SU-DHL-6 (cell line): ENCODE measurements at regions not wholly inside any gene's neighbourhood (a gene's known extent, or its start where the extent isn't known, plus 50 kb on each side); places are given as distances from the start of the nearest gene placed in this dataset.

ENCODE experiments used
- EZH2phosphoT487 ChIP-seq: fragments of 200-600 bp; sonication (generic), shearing (Covaris generic); conservative IDR thresholded peaks from 2 replicates; pipeline ENCODE4 v1.6.1; 2018; ENCODE audit warnings: mild to moderate bottlenecking, antibody characterized with exemption, low read length, moderate library complexity, mixed read lengths
- TF ChIP-seq, protein P1 (sequence below): fragments of 200-600 bp; sonication (generic); IDR thresholded peaks from one replicate; pipeline ENCODE4 v1.5.1; 2017; ENCODE audit warnings: antibody characterized with exemption, mild to moderate bottlenecking, low read length, moderate library complexity; ENCODE audit not compliant: insufficient read depth, poor library complexity, severe bottlenecking

DNA sequence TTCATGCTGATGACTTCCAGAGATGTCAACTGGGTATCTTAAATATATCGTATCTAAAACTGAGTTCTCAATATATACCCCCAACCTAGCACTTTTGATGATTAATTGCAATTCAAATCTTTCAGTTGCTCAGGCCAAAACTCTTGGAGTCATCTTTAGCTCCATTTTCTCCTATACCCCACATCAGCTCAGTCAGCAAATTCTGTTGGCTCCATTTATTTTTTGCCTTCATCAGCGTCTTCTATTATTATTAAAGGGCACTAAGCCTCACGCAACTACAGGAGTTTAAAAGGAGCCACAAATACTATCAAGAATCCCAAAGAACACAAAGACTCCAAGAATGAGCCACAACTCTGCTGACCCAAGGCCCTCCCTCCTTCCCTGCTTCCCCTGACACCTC is 134.9 kb downstream of the KCTD12 start:
- TF ChIP-seq, protein P1, sequence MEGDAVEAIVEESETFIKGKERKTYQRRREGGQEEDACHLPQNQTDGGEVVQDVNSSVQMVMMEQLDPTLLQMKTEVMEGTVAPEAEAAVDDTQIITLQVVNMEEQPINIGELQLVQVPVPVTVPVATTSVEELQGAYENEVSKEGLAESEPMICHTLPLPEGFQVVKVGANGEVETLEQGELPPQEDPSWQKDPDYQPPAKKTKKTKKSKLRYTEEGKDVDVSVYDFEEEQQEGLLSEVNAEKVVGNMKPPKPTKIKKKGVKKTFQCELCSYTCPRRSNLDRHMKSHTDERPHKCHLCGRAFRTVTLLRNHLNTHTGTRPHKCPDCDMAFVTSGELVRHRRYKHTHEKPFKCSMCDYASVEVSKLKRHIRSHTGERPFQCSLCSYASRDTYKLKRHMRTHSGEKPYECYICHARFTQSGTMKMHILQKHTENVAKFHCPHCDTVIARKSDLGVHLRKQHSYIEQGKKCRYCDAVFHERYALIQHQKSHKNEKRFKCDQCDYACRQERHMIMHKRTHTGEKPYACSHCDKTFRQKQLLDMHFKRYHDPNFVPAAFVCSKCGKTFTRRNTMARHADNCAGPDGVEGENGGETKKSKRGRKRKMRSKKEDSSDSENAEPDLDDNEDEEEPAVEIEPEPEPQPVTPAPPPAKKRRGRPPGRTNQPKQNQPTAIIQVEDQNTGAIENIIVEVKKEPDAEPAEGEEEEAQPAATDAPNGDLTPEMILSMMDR = no peak
- TF ChIP-seq EZH2phosphoT487 = no peak
